Activated naive CD8-positive, alpha-beta T cell (primary cell): ENCODE measurements at regions not wholly inside any gene's neighbourhood (a gene's known extent, or its start where the extent isn't known, plus 50 kb on each side); places are given as distances from the start of the nearest gene placed in this dataset.
A peak's percentile ranks its signal among the peaks of the same experiment; 100 is the strongest.

ENCODE experiments used
- H3K27ac Mint-ChIP-seq: one replicate; pipeline ENCODE4 v1.8.0; 2021; ENCODE audit warnings: mixed read lengths
- H3K27me3 Mint-ChIP-seq: one replicate; pipeline ENCODE4 v1.8.0; 2021; ENCODE audit warnings: mixed read lengths
- H3K36me3 Mint-ChIP-seq: one replicate; pipeline ENCODE4 v1.8.0; 2021; ENCODE audit warnings: mixed read lengths
- H3K4me1 Mint-ChIP-seq: one replicate; pipeline ENCODE4 v1.8.0; 2021; ENCODE audit warnings: low read depth, mixed read lengths
- H3K4me3 Mint-ChIP-seq: one replicate; pipeline ENCODE4 v1.8.0; 2021; ENCODE audit warnings: mild to moderate bottlenecking, mixed read lengths
- H3K9me3 Mint-ChIP-seq: one replicate; pipeline ENCODE4 v1.8.0; 2021; ENCODE audit warnings: low read depth, mixed read lengths

DNA sequence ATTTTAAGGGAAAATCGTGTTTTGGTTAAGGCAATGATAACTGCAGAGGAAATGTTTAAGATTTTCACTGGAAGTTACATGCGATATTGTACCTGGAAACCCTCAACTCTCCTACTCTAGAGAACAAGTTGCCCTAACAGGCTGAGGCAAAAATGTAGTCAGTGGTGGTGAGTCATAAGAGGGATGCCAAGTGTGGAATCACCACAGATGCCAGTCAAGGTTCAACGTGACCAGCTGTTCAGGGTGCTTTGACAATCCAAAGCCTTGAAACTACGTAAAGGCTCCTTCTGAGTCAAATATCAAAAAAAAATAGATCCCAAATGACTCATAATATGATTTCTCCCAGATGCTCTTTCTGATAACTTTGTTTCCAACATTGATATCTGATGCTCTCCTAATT is 77.9 kb upstream of the AFF2 start:
- Mint-ChIP-seq H3K36me3 (peaks cover 3% of the 10 kb centered on the region), H3K4me1 (peaks cover 14% of the 10 kb centered on the region), H3K4me3 (no peak overlapping the region), H3K9me3 (no peaks in the 10 kb centered on the region), H3K27me3 (no peaks in the 10 kb centered on the region), H3K27ac (no peak overlapping the region)

GRCh38 chrX:148424570-148424969 is 75.8 kb upstream of the AFF2 start:
- H3K36me3 Mint-ChIP-seq: no peaks in the 10 kb centered on the region
- no peaks in the 10 kb centered on the region for H3K27me3 Mint-ChIP-seq
- no peaks in the 10 kb centered on the region for H3K9me3 Mint-ChIP-seq
- H3K4me1 Mint-ChIP-seq: peaks cover 17% of the 10 kb centered on the region
- H3K4me3 Mint-ChIP-seq: peak overlapping the region; percentile 7
- H3K27ac Mint-ChIP-seq: peak overlapping the region; percentile 90

DNA sequence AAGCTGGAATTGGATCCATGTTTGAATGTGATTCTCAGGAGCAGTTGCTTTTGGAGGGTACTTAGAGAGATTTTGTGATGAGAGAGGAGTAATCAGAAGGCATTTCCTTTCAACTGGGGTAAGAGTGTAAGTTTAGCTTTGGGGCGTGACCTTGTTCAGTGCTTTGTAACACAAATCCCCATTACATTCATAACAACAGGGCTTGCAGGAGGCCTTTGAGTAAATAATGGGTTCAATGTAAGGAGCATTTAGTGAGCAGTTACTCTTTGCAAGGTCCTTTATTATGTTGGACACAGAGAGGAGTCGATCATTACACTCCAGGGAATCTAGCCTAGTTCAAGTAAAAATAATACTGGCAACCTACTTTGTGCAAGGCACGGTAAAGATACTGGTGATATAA is 74.0 kb upstream of the AFF2 start:
- Mint-ChIP-seq H3K36me3 (no peaks in the 10 kb centered on the region), H3K4me3 (no peak overlapping the region)

GRCh38 chrX:148441387-148441786 is 59.0 kb upstream of the AFF2 start:
- Mint-ChIP-seq H3K27me3 (no peaks in the 10 kb centered on the region), H3K4me1 (peaks cover 9% of the 10 kb centered on the region), H3K9me3 (no peaks in the 10 kb centered on the region), H3K36me3 (no peaks in the 10 kb centered on the region), H3K4me3 (no peak overlapping the region), H3K27ac (no peak overlapping the region)

More for the DNA sequence above, 74.0 kb upstream of the AFF2 start:
- no peaks in the 10 kb centered on the region for H3K27me3 Mint-ChIP-seq
- H3K4me1 Mint-ChIP-seq: peaks cover 19% of the 10 kb centered on the region
- H3K9me3 Mint-ChIP-seq: no peaks in the 10 kb centered on the region
- H3K27ac Mint-ChIP-seq: no peak overlapping the region

- H3K27me3 Mint-ChIP-seq: no peaks in the 10 kb centered on the region
- H3K9me3 Mint-ChIP-seq: no peaks in the 10 kb centered on the region
- no peak overlapping the region for H3K27ac Mint-ChIP-seq
- no peak overlapping the region for H3K4me3 Mint-ChIP-seq
- H3K4me1 Mint-ChIP-seq: peaks cover 9% of the 10 kb centered on the region
- no peaks in the 10 kb centered on the region for H3K36me3 Mint-ChIP-seq
Measured at GRCh38 chrX:148443216-148443615, 57.2 kb upstream of the AFF2 start.

DNA sequence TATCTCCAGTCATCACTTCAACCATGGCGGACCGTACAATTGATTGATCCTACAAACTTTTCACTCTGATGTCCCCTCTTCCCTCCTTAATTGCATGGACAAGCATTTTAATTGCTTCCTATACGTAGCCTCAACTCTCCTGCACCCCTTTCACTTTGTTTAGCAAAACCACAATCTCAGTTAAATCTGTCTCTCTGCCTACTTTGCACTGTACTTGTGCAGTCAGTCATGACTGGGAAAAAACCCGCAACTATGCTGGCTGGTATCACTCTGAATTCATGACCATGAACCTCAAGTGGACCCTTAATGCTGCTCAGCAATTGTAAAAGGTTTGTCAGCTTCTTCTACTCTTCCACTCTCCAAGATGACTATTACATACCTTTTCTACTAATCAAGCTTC is 51.7 kb upstream of the AFF2 start:
- Mint-ChIP-seq H3K27ac (no peak overlapping the region), H3K27me3 (no peaks in the 10 kb centered on the region), H3K4me3 (no peak overlapping the region), H3K9me3 (no peaks in the 10 kb centered on the region), H3K4me1 (no peaks in the 10 kb centered on the region), H3K36me3 (no peaks in the 10 kb centered on the region)
